Gastrocnemius medialis (tissue), 4 donors: ENCODE measurements at regions not wholly inside any gene's neighbourhood (a gene's known extent, or its start where the extent isn't known, plus 50 kb on each side); places are given as distances from the start of the nearest gene placed in this dataset.

Experiments
- ATAC-seq, 2 donors: fragments of 150-250 bp; one replicate each; pipeline ENCODE4 v1.9.1; 2016
- DNase-seq, 2 donors: peaks; one replicate each; pipeline ENCODE4 v3.0.0-alpha.2; 2019
- H3K27ac ChIP-seq, 4 donors: fragments of 200-600 bp; sonication (generic); 1 replicate in 1 of 4; 2 replicates in 3 of 4; pipeline ENCODE4 v1.5.1; 2016 to 2018; ENCODE audit warnings: mild to moderate bottlenecking in 2 of 4, moderate library complexity in 1 of 4
- H3K27me3 ChIP-seq, 3 donors: fragments of 200-600 bp; sonication (generic) in 2 of 3; 1 replicate in 1 of 3; 2 replicates in 2 of 3; pipeline versions ENCODE4 v1.5.1 to v1.6.0; 2016 to 2019; ENCODE audit warnings: mild to moderate bottlenecking in 1 of 3, moderate library complexity in 1 of 3
- H3K36me3 ChIP-seq, 2 donors: fragments of 200-600 bp; sonication (generic) in 1 of 2; one replicate each; pipeline ENCODE4 v1.5.1; 2017 to 2018
- H3K4me1 ChIP-seq, 2 donors: fragments of 200-600 bp; sonication (generic) in 1 of 2; one replicate each; pipeline ENCODE4 v1.5.1; 2016 to 2017; ENCODE audit warnings: mild to moderate bottlenecking in 2 of 2
- H3K4me3 ChIP-seq, 4 donors: fragments of 200-600 bp; sonication (generic) in 3 of 4; 1 replicate in 1 of 4; 2 replicates in 3 of 4; pipeline ENCODE4 v1.5.1; 2016 to 2019; ENCODE audit warnings: mild to moderate bottlenecking in 2 of 4
- H3K9me3 ChIP-seq, 3 donors: fragments of 200-600 bp; sonication (generic) in 2 of 3; 1 replicate in 1 of 3; 2 replicates in 2 of 3; pipeline ENCODE4 v1.5.1; 2016 to 2019
- CTCF ChIP-seq, 5 experiments: fragments of 450-650 bp in 3 of 5; fragments of 200-600 bp in 2 of 5; sonication (generic) in 2 of 5; IDR thresholded peaks in 4 of 5; conservative IDR thresholded peaks in 1 of 5; 1 replicate in 4 of 5; 2 replicates in 1 of 5; pipeline ENCODE4 v1.5.1; 2016 to 2019; ENCODE audit warnings: antibody characterized with exemption in 5 of 5, mild to moderate bottlenecking in 3 of 5, moderate library complexity in 3 of 5
- POLR2A ChIP-seq, 2 donors: fragments of 450-650 bp; IDR thresholded peaks; one replicate each; pipeline ENCODE4 v1.6.1; 2017; ENCODE audit warnings: antibody characterized with exemption in 2 of 2, mild to moderate bottlenecking in 2 of 2, moderate library complexity in 2 of 2
- in situ Hi-C, 4 donors: fragments of 200-750 bp; cut with MboI; loops; one replicate each; pipeline versions ENCODE4 v1.15.0 to v1.8.0; 2017; ENCODE audit warnings: low sequenced_read_pairs in 4 of 4
- intact Hi-C: fragments of 100-400 bp; cut with DNase I; formaldehyde crosslinking; loops from one replicate; pipeline ENCODE4 v1.15.1; 2023; ENCODE audit warnings: low total_unique reads

- Histone ChIP-seq H3K4me3 (no peak overlapping the region), H3K9me3 (no peaks in the 10 kb centered on the region), H3K4me1 (no peaks in the 10 kb centered on the region), H3K36me3 (no peaks in the 10 kb centered on the region), H3K27ac (no peak overlapping the region), H3K27me3 (no peaks in the 10 kb centered on the region)
- in situ Hi-C loops (no loop called here), intact Hi-C loops (no loop called here)
- ATAC-seq (no peak), DNase-seq (no peak)
- TF ChIP-seq CTCF (IDR thresholded peaks at IDR 0.05 in 4 of 5, conservative IDR thresholded peaks at IDR 0.05 in 1 of 5) (no peak), POLR2A (IDR thresholded peaks at IDR 0.05) (no peak)
Measured at GRCh38 chr4:112916868-112917267, 132.6 kb upstream of the ANK2 start.

- H3K9me3 ChIP-seq, result no peaks in the 10 kb centered on the region
- H3K4me3 ChIP-seq, result no peak overlapping the region
- DNase-seq (no peak), ATAC-seq (peak; percentile 46 to 73)
- peak overlapping the region in 3 of 4 donors; percentile 13 to 47 (median 23) for H3K27ac ChIP-seq
- no peaks in the 10 kb centered on the region for H3K27me3 ChIP-seq
- TF ChIP-seq POLR2A (IDR thresholded peaks at IDR 0.05) (no peak), CTCF (IDR thresholded peaks at IDR 0.05 in 4 of 5, conservative IDR thresholded peaks at IDR 0.05 in 1 of 5) (no peak)
- intact Hi-C loops, result no loop called here
- in situ Hi-C loops, result no loop called here
- H3K4me1 ChIP-seq, result peaks cover 7 to 8% of the 10 kb centered on the region in 2 donors
- H3K36me3 ChIP-seq, result no peaks in the 10 kb centered on the region
Measured at GRCh38 chr4:112923516-112923915, 125.9 kb upstream of the ANK2 start.

GRCh38 chr4:112926819-112927218 is 122.6 kb upstream of the ANK2 start:
- Histone ChIP-seq H3K36me3 (no peaks in the 10 kb centered on the region), H3K27ac (no peak overlapping the region), H3K9me3 (no peaks in the 10 kb centered on the region), H3K27me3 (no peaks in the 10 kb centered on the region), H3K4me3 (no peak overlapping the region), H3K4me1 (peaks cover 7 to 8% of the 10 kb centered on the region in 2 donors)
- in situ Hi-C loops (loop anchor here in 2 of 4 donors (25.0 kb wide), 1 partner anchor 290 kb away; the partner anchor contains the start of genes LARP7 (in 2 of the 2) and ZGRF1 (in 2 of the 2)), intact Hi-C loops (no loop called here)
- TF ChIP-seq POLR2A (IDR thresholded peaks at IDR 0.05), result no peak
- no peak for TF ChIP-seq CTCF (IDR thresholded peaks at IDR 0.05 in 4 of 5, conservative IDR thresholded peaks at IDR 0.05 in 1 of 5)
- no peak for ATAC-seq
- DNase-seq, result no peak

- no peaks in the 10 kb centered on the region for H3K36me3 ChIP-seq
- no peak overlapping the region for H3K4me3 ChIP-seq
- no peak overlapping the region for H3K27ac ChIP-seq
- in situ Hi-C loops, result loop anchor here in 2 of 4 donors (25.0 kb wide), 1 partner anchor 290 kb away; the partner anchor contains the start of genes LARP7 (in 2 of the 2) and ZGRF1 (in 2 of the 2)
- intact Hi-C loops, result no loop called here
- no peaks in the 10 kb centered on the region for H3K27me3 ChIP-seq
- no peak for ATAC-seq
- H3K9me3 ChIP-seq, result no peaks in the 10 kb centered on the region
- no peak for DNase-seq
- no peak for TF ChIP-seq CTCF (IDR thresholded peaks at IDR 0.05 in 4 of 5, conservative IDR thresholded peaks at IDR 0.05 in 1 of 5)
- no peak for TF ChIP-seq POLR2A (IDR thresholded peaks at IDR 0.05)
- peaks cover 7 to 8% of the 10 kb centered on the region in 2 donors for H3K4me1 ChIP-seq
Measured at GRCh38 chr4:112927544-112927943, 121.9 kb upstream of the ANK2 start.

- Histone ChIP-seq H3K4me1 (peaks cover 7% of the 10 kb centered on the region in 2 donors), H3K27me3 (no peaks in the 10 kb centered on the region), H3K27ac (no peak overlapping the region), H3K36me3 (no peaks in the 10 kb centered on the region), H3K9me3 (no peaks in the 10 kb centered on the region), H3K4me3 (no peak overlapping the region)
- in situ Hi-C loops (loop anchor here (10.0 to 25.0 kb wide), 5 partner anchors 76 to 296 kb away; partner anchors contain the start of genes LARP7 (in 3 of the 4) and ZGRF1 (in 3 of the 4)), intact Hi-C loops (no loop called here)
- DNase-seq (no peak), ATAC-seq (no peak)
- TF ChIP-seq POLR2A (IDR thresholded peaks at IDR 0.05) (no peak), CTCF (IDR thresholded peaks at IDR 0.05 in 4 of 5, conservative IDR thresholded peaks at IDR 0.05 in 1 of 5) (no peak)
Measured at GRCh38 chr4:112931001-112931400, 118.5 kb upstream of the ANK2 start.
